ENCODE measurements at regions not wholly inside any gene's neighbourhood (a gene's known extent, or its start where the extent isn't known, plus 50 kb on each side); places are given as distances from the start of the nearest gene placed in this dataset.

DNA sequence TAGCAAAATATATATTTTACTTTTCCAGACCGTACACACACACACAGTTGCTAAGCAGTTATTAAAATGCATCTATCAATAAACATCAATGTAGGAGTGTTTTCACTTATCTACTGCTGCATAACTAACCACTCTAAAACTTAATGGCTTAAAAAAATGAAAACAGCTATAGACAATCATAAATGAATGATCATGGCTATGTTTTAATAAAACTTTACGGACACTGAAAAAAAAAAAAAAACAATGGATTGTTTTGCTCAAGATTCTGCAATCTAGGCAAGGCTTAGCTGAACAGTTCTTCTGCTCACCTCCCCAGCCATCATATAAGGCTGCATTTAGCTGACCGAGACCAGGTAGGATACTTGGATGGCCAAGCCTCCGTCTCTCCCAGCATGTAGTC is 125.4 kb upstream of the CCDC28A start:
- DNase-seq: no peak
- Histone ChIP-seq H3K36me3 (no peaks in the 10 kb centered on the region), H3K9me3 (no peaks in the 10 kb centered on the region), H3K4me1 (no peaks in the 10 kb centered on the region), H3K27ac (no peak overlapping the region), H3K27me3 (no peaks in the 10 kb centered on the region), H3K4me3 (no peak overlapping the region)
- intact Hi-C loops (cut with DNase I; ENCODE audit: low total_unique reads): no loop called here
- TF ChIP-seq, protein P1, sequence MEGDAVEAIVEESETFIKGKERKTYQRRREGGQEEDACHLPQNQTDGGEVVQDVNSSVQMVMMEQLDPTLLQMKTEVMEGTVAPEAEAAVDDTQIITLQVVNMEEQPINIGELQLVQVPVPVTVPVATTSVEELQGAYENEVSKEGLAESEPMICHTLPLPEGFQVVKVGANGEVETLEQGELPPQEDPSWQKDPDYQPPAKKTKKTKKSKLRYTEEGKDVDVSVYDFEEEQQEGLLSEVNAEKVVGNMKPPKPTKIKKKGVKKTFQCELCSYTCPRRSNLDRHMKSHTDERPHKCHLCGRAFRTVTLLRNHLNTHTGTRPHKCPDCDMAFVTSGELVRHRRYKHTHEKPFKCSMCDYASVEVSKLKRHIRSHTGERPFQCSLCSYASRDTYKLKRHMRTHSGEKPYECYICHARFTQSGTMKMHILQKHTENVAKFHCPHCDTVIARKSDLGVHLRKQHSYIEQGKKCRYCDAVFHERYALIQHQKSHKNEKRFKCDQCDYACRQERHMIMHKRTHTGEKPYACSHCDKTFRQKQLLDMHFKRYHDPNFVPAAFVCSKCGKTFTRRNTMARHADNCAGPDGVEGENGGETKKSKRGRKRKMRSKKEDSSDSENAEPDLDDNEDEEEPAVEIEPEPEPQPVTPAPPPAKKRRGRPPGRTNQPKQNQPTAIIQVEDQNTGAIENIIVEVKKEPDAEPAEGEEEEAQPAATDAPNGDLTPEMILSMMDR (IDR thresholded peaks at IDR 0.05): no peak
- TF ChIP-seq POLR2A (IDR thresholded peaks at IDR 0.05): no peak

DNA sequence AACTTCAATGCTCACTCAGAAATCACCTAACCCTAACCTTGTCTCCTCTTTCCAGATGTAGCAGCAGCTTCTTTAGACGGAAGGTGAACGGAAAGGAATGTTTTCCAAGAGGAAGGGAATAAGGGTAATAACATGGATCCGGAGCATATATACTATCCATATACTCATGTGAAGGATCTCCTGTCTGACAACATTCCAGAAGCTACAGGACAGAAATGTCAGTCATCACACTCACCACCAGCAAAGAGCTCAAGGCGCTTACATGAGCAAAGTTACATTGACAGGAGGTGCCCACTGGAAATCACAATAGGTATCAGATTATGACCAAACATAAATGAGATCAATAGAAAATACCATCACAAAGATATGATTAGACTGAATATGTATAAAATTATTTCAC is 122.1 kb upstream of the CCDC28A start:
- intact Hi-C loops (cut with DNase I; ENCODE audit: low total_unique reads): no loop called here
- H3K9me3 ChIP-seq: no peaks in the 10 kb centered on the region
- no peak for DNase-seq
- no peaks in the 10 kb centered on the region for H3K4me1 ChIP-seq
- no peak overlapping the region for H3K4me3 ChIP-seq
- H3K27ac ChIP-seq: no peak overlapping the region
- no peaks in the 10 kb centered on the region for H3K27me3 ChIP-seq
- no peak for TF ChIP-seq POLR2A (IDR thresholded peaks at IDR 0.05)
- TF ChIP-seq, protein P1 (IDR thresholded peaks at IDR 0.05): no peak
- no peaks in the 10 kb centered on the region for H3K36me3 ChIP-seq

DNA sequence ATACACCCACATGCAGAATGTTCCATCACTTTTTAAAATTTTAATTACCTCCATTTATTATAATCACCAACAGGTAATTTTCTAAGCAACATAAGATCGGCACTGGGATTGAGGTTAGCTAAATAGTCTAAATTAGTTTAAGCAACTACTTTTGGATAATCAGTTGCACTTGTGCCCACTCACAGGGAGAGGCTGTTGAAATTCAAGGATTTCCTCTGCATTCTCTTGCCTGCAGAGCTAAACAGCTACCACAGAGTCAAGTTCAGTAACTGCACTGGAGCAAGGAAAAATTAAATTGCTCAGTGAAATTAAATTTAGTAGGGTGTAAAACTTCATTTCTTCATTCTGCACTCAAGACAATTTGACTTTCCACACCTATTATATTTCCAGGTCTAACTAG is 120.7 kb upstream of the CCDC28A start:
- Histone ChIP-seq H3K9me3 (no peaks in the 10 kb centered on the region), H3K27me3 (no peaks in the 10 kb centered on the region), H3K27ac (no peak overlapping the region), H3K36me3 (no peaks in the 10 kb centered on the region), H3K4me1 (no peaks in the 10 kb centered on the region), H3K4me3 (no peak overlapping the region)
- intact Hi-C loops (cut with DNase I; ENCODE audit: low total_unique reads): no loop called here
- TF ChIP-seq, protein P1 (IDR thresholded peaks at IDR 0.05): no peak
- TF ChIP-seq POLR2A (IDR thresholded peaks at IDR 0.05): no peak
- no peak for DNase-seq

DNA sequence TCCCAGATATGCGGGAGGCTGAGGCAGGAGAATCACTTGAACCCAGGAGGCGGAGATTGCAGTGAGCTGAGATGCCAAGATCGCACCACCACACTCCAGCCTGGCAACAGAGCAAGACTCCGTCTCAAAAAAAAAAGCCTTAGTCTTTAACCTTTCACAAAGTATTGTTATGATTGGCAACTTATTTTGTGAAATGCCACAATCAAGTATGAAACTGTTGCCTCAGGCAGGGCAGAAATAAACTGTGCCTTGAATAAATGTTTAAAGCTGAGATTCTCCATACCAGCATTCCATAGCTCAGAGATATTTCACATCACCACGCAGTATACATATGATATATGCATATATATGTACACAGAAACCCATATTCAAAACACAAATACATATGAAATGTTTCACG is 120.1 kb upstream of the CCDC28A start:
- H3K4me1 ChIP-seq: no peaks in the 10 kb centered on the region
- TF ChIP-seq POLR2A (IDR thresholded peaks at IDR 0.05): no peak
- TF ChIP-seq, protein P1 (IDR thresholded peaks at IDR 0.05): no peak
- no peaks in the 10 kb centered on the region for H3K36me3 ChIP-seq
- H3K4me3 ChIP-seq: no peak overlapping the region
- H3K9me3 ChIP-seq: no peaks in the 10 kb centered on the region
- H3K27me3 ChIP-seq: no peaks in the 10 kb centered on the region
- H3K27ac ChIP-seq: no peak overlapping the region
- no peak for DNase-seq
- intact Hi-C loops (cut with DNase I; ENCODE audit: low total_unique reads): no loop called here

DNA sequence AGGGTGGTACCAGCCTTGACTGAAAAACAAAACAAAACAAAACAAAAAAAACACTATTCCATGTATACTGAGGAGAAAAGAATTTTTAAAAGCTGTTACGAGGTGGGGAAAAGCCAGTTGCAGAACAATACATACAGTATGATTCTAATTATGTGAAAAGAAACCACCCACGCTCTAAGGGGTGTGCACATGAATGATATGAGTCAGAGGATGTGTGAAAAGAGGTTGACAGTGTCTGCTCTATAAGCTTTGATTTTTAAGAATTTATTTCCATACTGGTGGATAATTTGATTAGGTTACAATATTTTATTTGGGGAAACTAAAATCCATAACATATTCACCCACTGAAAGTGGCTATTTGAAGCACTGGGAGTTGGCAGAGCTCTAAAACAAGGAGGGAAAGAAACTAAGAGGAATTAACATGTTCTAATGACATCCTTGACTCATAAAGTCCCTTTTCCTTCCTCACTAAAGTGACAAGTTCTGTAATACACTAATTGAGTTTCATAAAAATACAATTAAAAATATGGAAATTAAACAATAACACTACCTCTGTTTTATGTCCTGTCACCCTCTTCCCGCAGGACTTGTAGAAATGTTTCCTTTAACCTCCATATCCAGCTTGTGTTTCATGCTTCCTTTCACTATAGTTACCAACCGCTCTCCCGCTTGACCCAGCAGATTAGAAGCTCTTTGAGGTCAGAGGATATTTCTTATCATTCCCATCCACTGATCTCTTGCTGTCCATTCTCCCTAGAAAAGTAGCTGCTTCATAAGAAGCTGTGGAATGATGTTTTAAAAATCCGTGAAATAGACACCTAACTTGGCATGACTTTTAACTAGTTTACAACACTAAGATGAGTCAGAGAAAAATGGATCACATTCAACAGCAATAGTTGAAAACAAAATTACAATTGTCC is 118.6 kb upstream of the CCDC28A start:
- Histone ChIP-seq H3K4me1 (no peaks in the 10 kb centered on the region), H3K36me3 (no peaks in the 10 kb centered on the region), H3K27me3 (no peaks in the 10 kb centered on the region), H3K4me3 (no peak overlapping the region), H3K9me3 (no peaks in the 10 kb centered on the region), H3K27ac (no peak overlapping the region)
- TF ChIP-seq, protein P1 (IDR thresholded peaks at IDR 0.05): no peak
- no peak for TF ChIP-seq POLR2A (IDR thresholded peaks at IDR 0.05)
- intact Hi-C loops (cut with DNase I; ENCODE audit: low total_unique reads): no loop called here
- no peak for DNase-seq

All from uterus (tissue), 3 donors.